MM.1S (cell line): ENCODE measurements at regions not wholly inside any gene's neighbourhood (a gene's known extent, or its start where the extent isn't known, plus 50 kb on each side); places are given as distances from the start of the nearest gene placed in this dataset.

ENCODE experiments used
- CTCF ChIP-seq: fragments of 300-600 bp; sonication (generic); IDR thresholded peaks from 2 replicates; pipeline ENCODE4 v1.5.1; 2016; ENCODE audit warnings: antibody characterized with exemption, low read length, mixed read lengths
- EZH2 ChIP-seq: fragments of 300-600 bp; sonication (generic); optimal IDR thresholded peaks from 2 replicates; pipeline ENCODE3; 2017; ENCODE audit warnings: low read depth, mild to moderate bottlenecking, antibody characterized with exemption, low read length, mixed read lengths
- EZH2phosphoT487 ChIP-seq: fragments of 300-600 bp; sonication (generic); IDR thresholded peaks from 2 replicates; pipeline ENCODE4 v1.6.1; 2018; ENCODE audit warnings: antibody characterized with exemption, low read length

- no peak for TF ChIP-seq CTCF
- no peak for TF ChIP-seq EZH2
- no peak for TF ChIP-seq EZH2phosphoT487
Measured at GRCh38 chr14:105865266-105865903, 339.0 kb downstream of the TMEM121 start.
